Neural cell (in vitro differentiated cells): ENCODE measurements at regions not wholly inside any gene's neighbourhood (a gene's known extent, or its start where the extent isn't known, plus 50 kb on each side); places are given as distances from the start of the nearest gene placed in this dataset.

ENCODE experiments used
- EP300 ChIP-seq: fragments of 450-650 bp; conservative IDR thresholded peaks from 2 replicates; pipeline ENCODE4 v1.6.1; 2014; ENCODE audit warnings: antibody characterized with exemption, mild to moderate bottlenecking, moderate library complexity; ENCODE audit not compliant: poor library complexity, severe bottlenecking
- EZH2 ChIP-seq: fragments of 200-600, 300-800 bp; shearing (Covaris generic), sonication (generic); IDR thresholded peaks from 2 replicates; pipeline ENCODE4 v1.6.1; 2014; ENCODE audit warnings: antibody characterized with exemption, low read length, borderline replicate concordance, mild to moderate bottlenecking; ENCODE audit not compliant: insufficient read depth, poor library complexity, severe bottlenecking
- MXI1 ChIP-seq: fragments of 450-650 bp; conservative IDR thresholded peaks from 2 replicates; pipeline ENCODE4 v1.6.1; 2014; ENCODE audit warnings: antibody characterized with exemption, mild to moderate bottlenecking; ENCODE audit not compliant: poor library complexity, severe bottlenecking
- POLR2AphosphoS5 ChIP-seq: IDR thresholded peaks from 2 replicates; pipeline ENCODE4 v1.6.1; 2012
- TAF1 ChIP-seq: IDR thresholded peaks from 2 replicates; pipeline ENCODE4 v1.6.1; 2012; ENCODE audit warnings: low read depth
- TF ChIP-seq, protein P1 (sequence below): fragments of 450-650 bp; IDR thresholded peaks from 2 replicates; pipeline ENCODE4 v1.5.1; 2014; ENCODE audit warnings: antibody characterized with exemption, mild to moderate bottlenecking, moderate library complexity; ENCODE audit not compliant: poor library complexity, severe bottlenecking
- TF ChIP-seq, protein P2 (sequence below): IDR thresholded peaks from 2 replicates; pipeline ENCODE4 v1.6.1; 2012; ENCODE audit warnings: borderline replicate concordance

DNA sequence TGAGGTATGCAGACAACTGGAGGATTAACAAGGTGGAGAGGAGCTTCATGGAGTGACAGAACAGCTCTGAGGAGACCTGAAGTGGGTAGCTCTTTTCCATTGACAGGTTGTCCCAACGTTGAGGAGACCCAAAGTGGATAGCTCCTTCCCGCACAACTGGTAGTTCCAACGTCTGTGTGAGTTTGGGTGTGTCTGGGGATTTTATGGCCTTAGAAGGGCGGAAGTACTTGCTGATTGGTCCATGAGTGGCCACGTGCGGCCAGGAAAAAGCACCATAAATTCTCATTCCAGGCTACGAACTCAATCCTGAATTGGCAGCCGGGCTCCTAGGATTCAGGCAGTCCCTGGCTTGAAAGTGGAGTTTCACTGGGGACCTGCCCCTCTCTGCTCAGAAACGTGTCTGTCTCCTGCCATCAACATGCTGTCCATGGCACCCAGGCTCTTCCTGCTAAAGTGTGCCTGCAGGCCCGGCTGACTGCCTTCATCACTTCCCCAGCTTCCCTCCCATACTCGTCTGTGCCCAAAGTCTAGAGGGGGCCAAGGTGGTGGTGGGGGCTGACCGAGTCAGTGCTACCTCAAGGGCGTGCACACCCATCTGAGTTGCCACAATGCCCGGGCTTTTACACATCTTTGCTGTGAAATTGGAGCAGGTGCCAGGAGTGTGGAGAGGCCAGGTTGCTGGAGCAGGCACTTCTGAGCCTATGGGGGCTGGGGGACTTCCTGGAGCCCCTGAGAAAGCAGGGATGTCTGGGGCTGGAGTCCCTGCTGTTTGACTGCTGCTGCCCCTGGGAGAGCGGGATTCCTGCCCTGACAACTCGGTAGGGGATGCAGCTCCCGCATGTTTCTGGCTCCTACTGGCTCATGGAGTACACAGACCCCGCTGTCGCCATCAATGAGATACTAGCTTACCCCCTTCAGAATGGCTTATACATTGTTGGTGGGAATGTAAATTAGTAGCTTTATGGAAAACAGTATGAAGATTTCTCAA lies 2034.6 kb upstream of the ACO1 start:
- TF ChIP-seq POLR2AphosphoS5 (no peak), EZH2 (no peak), EP300 (no peak), TAF1 (no peak), MXI1 (no peak)
- TF ChIP-seq, protein P1, sequence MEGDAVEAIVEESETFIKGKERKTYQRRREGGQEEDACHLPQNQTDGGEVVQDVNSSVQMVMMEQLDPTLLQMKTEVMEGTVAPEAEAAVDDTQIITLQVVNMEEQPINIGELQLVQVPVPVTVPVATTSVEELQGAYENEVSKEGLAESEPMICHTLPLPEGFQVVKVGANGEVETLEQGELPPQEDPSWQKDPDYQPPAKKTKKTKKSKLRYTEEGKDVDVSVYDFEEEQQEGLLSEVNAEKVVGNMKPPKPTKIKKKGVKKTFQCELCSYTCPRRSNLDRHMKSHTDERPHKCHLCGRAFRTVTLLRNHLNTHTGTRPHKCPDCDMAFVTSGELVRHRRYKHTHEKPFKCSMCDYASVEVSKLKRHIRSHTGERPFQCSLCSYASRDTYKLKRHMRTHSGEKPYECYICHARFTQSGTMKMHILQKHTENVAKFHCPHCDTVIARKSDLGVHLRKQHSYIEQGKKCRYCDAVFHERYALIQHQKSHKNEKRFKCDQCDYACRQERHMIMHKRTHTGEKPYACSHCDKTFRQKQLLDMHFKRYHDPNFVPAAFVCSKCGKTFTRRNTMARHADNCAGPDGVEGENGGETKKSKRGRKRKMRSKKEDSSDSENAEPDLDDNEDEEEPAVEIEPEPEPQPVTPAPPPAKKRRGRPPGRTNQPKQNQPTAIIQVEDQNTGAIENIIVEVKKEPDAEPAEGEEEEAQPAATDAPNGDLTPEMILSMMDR = no peak
- TF ChIP-seq, protein P2, sequence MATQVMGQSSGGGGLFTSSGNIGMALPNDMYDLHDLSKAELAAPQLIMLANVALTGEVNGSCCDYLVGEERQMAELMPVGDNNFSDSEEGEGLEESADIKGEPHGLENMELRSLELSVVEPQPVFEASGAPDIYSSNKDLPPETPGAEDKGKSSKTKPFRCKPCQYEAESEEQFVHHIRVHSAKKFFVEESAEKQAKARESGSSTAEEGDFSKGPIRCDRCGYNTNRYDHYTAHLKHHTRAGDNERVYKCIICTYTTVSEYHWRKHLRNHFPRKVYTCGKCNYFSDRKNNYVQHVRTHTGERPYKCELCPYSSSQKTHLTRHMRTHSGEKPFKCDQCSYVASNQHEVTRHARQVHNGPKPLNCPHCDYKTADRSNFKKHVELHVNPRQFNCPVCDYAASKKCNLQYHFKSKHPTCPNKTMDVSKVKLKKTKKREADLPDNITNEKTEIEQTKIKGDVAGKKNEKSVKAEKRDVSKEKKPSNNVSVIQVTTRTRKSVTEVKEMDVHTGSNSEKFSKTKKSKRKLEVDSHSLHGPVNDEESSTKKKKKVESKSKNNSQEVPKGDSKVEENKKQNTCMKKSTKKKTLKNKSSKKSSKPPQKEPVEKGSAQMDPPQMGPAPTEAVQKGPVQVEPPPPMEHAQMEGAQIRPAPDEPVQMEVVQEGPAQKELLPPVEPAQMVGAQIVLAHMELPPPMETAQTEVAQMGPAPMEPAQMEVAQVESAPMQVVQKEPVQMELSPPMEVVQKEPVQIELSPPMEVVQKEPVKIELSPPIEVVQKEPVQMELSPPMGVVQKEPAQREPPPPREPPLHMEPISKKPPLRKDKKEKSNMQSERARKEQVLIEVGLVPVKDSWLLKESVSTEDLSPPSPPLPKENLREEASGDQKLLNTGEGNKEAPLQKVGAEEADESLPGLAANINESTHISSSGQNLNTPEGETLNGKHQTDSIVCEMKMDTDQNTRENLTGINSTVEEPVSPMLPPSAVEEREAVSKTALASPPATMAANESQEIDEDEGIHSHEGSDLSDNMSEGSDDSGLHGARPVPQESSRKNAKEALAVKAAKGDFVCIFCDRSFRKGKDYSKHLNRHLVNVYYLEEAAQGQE = no peak
